ENCODE measurements at regions not wholly inside any gene's neighbourhood (a gene's known extent, or its start where the extent isn't known, plus 50 kb on each side); places are given as distances from the start of the nearest gene placed in this dataset.

- TF ChIP-seq POLR2A (IDR thresholded peaks at IDR 0.05) (no peak), CTCF (IDR thresholded peaks at IDR 0.05) (no peak), EP300 (IDR thresholded peaks at IDR 0.05) (no peak)
Measured at GRCh38 chr15:81643771-81644170, 269.8 kb upstream of the TMC3 start.

Measured in gastroesophageal sphincter (tissue), 3 donors.